ENCODE measurements at regions not wholly inside any gene's neighbourhood (a gene's known extent, or its start where the extent isn't known, plus 50 kb on each side); places are given as distances from the start of the nearest gene placed in this dataset.
"Not testable (repeated sequence)": the region's sequence is repeated elsewhere in the genome, so short reads cannot be mapped to it uniquely, and the experiment has no call there.

- DNase-seq (ENCODE audit: low spot score) (no peak), ATAC-seq (no peak)
Measured at GRCh38 chr18:40120796-40121391, 1834.1 kb upstream of the PIK3C3 start.

- ATAC-seq, result no peak
- DNase-seq (ENCODE audit: low spot score), result no peak
Measured at GRCh38 chr18:40120356-40120755, 1834.7 kb upstream of the PIK3C3 start.

GRCh38 chr18:40119581-40119980 lies 1835.5 kb upstream of the PIK3C3 start:
- not testable (repeated sequence) for DNase-seq (ENCODE audit: low spot score); ATAC-seq

GRCh38 chr18:40110455-40110854 lies 1844.6 kb upstream of the PIK3C3 start:
- no peak for DNase-seq (ENCODE audit: low spot score)
- ATAC-seq, result no peak

- DNase-seq (ENCODE audit: low spot score) (no peak), ATAC-seq (no peak)
Measured at GRCh38 chr18:40109252-40110049, 1845.6 kb upstream of the PIK3C3 start.

GRCh38 chr18:40108596-40108995 lies 1846.4 kb upstream of the PIK3C3 start:
- no peak for ATAC-seq
- no peak for DNase-seq (ENCODE audit: low spot score)

- no peak for DNase-seq (ENCODE audit: low spot score)
- no peak for ATAC-seq
Measured at GRCh38 chr18:40102903-40103302, 1852.1 kb upstream of the PIK3C3 start.

- DNase-seq (ENCODE audit: low spot score), result no peak
Measured at GRCh38 chr18:40099641-40100040, 1855.4 kb upstream of the PIK3C3 start.

GRCh38 chr18:40096675-40097074 lies 1858.4 kb upstream of the PIK3C3 start:
- ATAC-seq (no peak), DNase-seq (ENCODE audit: low spot score) (no peak)

More at GRCh38 chr18:40099641-40100040, 1855.4 kb upstream of the PIK3C3 start:
- ATAC-seq, result no peak

GRCh38 chr18:40094441-40094840 lies 1860.6 kb upstream of the PIK3C3 start:
- ATAC-seq (no peak), DNase-seq (ENCODE audit: low spot score) (no peak)

GRCh38 chr18:40088130-40088529 lies 1866.9 kb upstream of the PIK3C3 start:
- DNase-seq (ENCODE audit: low spot score) (no peak), ATAC-seq (no peak)

- no peak for DNase-seq (ENCODE audit: low spot score)
Measured at GRCh38 chr18:40079786-40080185, 1875.2 kb upstream of the PIK3C3 start.

GRCh38 chr18:40075616-40076015 lies 1879.4 kb upstream of the PIK3C3 start:
- DNase-seq (ENCODE audit: low spot score) (no peak), ATAC-seq (no peak)

More at GRCh38 chr18:40079786-40080185, 1875.2 kb upstream of the PIK3C3 start:
- no peak for ATAC-seq

GRCh38 chr18:40072761-40073160 lies 1882.3 kb upstream of the PIK3C3 start:
- ATAC-seq (no peak), DNase-seq (ENCODE audit: low spot score) (no peak)

- DNase-seq (ENCODE audit: low spot score), result no peak
- no peak for ATAC-seq
Measured at GRCh38 chr18:40066368-40066767, 1888.7 kb upstream of the PIK3C3 start.

GRCh38 chr18:40063488-40063887 lies 1891.5 kb upstream of the PIK3C3 start:
- DNase-seq (ENCODE audit: low spot score), result no peak
- ATAC-seq, result no peak

- ATAC-seq (no peak), DNase-seq (ENCODE audit: low spot score) (no peak)
Measured at GRCh38 chr18:40061086-40061485, 1893.9 kb upstream of the PIK3C3 start.

GRCh38 chr18:40060562-40060961 lies 1894.5 kb upstream of the PIK3C3 start:
- DNase-seq (ENCODE audit: low spot score) (no peak), ATAC-seq (no peak)

- no peak for ATAC-seq
- DNase-seq (ENCODE audit: low spot score), result no peak
Measured at GRCh38 chr18:40058811-40059570, 1896.0 kb upstream of the PIK3C3 start.

- DNase-seq (ENCODE audit: low spot score), result no peak
- no peak for ATAC-seq
Measured at GRCh38 chr18:40056079-40056692, 1898.8 kb upstream of the PIK3C3 start.

- ATAC-seq, result no peak
- DNase-seq (ENCODE audit: low spot score), result no peak
Measured at GRCh38 chr18:40055262-40055661, 1899.8 kb upstream of the PIK3C3 start.
